Uterus (tissue), 3 donors: ENCODE measurements at regions not wholly inside any gene's neighbourhood (a gene's known extent, or its start where the extent isn't known, plus 50 kb on each side); places are given as distances from the start of the nearest gene placed in this dataset.
A peak's percentile ranks its signal among the peaks of the same experiment; 100 is the strongest.
"Not testable (repeated sequence)": the region's sequence is repeated elsewhere in the genome, so short reads cannot be mapped to it uniquely, and the experiment has no call there.

Experiments
- DNase-seq, 2 donors: peaks; one replicate each; pipeline ENCODE4 v3.0.0-alpha.2; 2019 to 2020
- H3K27ac ChIP-seq, 2 donors: fragments of 200-600 bp; sonication (generic); 1 replicate in 1 of 2; 2 replicates in 1 of 2; pipeline ENCODE4 v1.5.1; 2016 to 2018
- H3K27me3 ChIP-seq, 2 donors: fragments of 200-600 bp; sonication (generic); one replicate each; pipeline ENCODE4 v1.5.1; 2018 to 2019; ENCODE audit warnings: control low read depth in 1 of 2
- H3K36me3 ChIP-seq, 2 donors: fragments of 200-600 bp; sonication (generic); one replicate each; pipeline ENCODE4 v1.5.1; 2019; ENCODE audit warnings: control low read depth in 1 of 2
- H3K4me1 ChIP-seq, 2 donors: fragments of 200-600 bp; sonication (generic); one replicate each; pipeline ENCODE4 v1.5.1; 2018 to 2019; ENCODE audit warnings: control low read depth in 1 of 2
- H3K4me3 ChIP-seq, 2 donors: fragments of 200-600 bp; sonication (generic); 1 replicate in 1 of 2; 2 replicates in 1 of 2; pipeline ENCODE4 v1.5.1; 2018 to 2019; ENCODE audit warnings: mild to moderate bottlenecking in 1 of 2
- H3K9me3 ChIP-seq, 2 donors: fragments of 200-600 bp; sonication (generic); one replicate each; pipeline ENCODE4 v1.5.1; 2019; ENCODE audit warnings: control low read depth in 1 of 2
- intact Hi-C: fragments of 100-400 bp; cut with DNase I; formaldehyde crosslinking; loops from one replicate; pipeline ENCODE4 v1.15.1; 2023; ENCODE audit warnings: low total_unique reads
- donor health status: DM: yes; HTN: yes; CAD: no.

DNA sequence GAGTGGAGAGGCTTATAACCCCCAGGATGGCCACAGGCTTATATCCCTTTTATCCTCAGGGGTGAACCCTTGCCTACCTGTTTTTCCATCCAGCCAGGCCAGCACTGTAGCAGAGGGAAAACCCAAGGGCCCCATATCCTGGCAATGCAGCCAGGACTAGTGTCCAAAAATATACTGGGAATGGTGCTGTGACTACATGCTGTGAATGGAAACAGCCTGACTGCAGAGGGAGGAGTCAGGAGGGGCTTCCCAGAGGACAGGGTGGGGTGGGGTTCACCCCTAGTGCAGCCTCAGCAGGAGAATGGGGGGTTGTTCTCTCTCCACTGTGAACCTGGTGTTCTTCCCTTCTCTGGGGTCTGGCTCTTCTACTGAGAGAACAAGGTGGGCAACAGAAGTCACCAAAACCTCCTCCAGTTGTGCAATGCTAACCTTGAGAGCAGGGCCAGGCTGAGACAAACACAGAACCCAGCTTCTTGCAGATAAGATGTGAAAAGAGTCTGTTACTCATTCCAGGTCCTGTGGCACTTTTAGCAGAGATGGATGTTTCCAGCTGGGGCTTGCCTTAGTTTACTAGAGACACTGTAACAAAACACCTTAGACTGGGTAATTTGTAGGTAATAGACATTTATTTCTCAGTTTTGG is 198.2 kb upstream of the PLGLB2 start:
- H3K27ac ChIP-seq, H3K36me3 ChIP-seq, intact Hi-C loops, H3K4me1 ChIP-seq, H3K4me3 ChIP-seq, H3K27me3 ChIP-seq, H3K9me3 ChIP-seq, DNase-seq: not testable (repeated sequence)

DNA sequence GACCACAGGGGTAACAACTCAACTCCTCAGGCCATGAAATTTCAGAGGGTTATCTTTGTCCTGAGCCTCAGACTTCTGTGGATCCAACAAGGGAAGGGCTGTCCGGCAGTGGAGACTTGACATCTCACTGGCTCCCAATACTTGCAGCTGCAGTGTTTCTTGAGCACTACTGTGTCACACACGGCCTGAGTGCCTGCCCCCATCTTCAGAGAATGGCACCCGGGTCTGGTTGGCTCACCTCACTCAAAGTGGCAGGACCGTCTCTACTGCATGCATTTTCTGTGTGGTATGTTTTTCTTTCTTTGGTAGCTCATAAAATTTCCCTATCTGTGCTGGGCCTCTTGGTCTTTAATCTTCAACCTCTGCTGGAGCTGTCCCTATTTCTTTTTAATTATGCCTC is 193.2 kb upstream of the PLGLB2 start:
- H3K4me3 ChIP-seq, H3K36me3 ChIP-seq, H3K27ac ChIP-seq, DNase-seq, H3K27me3 ChIP-seq, H3K9me3 ChIP-seq, H3K4me1 ChIP-seq, intact Hi-C loops: not testable (repeated sequence)

DNA sequence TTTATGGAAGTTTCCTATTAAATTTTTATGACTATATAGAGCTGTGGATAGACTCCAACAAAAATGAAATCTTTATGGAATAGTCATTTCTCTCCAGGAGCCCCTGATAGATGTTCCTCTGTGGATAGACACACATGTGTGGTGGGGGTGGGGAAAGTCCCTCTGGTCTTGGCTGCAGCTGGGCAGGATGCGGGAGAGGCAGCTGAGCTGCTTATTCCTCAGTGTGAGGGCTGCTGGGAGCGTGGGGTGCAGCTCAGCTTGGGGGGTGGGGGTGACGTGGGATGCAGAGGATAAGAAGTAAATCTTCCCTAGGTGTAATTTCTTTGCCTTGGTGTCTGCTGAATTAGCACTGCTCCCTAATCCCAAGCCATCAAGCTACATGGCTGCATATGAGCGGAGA is 192.8 kb upstream of the PLGLB2 start:
- H3K36me3 ChIP-seq, H3K9me3 ChIP-seq, H3K4me1 ChIP-seq, H3K27me3 ChIP-seq, H3K27ac ChIP-seq, H3K4me3 ChIP-seq, intact Hi-C loops: not testable (repeated sequence)
- peak in 1 of 2 donors; percentile 69 for DNase-seq

DNA sequence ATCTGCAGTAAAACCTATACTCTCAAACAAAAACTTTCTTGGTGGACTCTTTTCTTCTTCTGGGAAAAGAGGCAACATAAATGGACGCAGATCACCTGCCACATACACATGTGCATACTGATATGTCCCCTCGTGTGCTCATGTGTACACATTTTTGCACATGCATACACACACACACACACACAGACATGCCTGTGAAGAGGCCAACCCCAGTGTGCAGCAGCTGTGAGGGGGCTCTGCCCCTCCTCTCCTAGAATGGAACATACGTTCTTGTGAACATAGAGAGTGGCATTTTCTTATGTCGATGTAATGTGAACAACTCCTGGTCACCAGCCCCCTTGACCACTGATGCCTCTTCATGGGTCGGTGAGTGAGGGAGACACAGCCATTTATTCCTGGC is 188.9 kb upstream of the PLGLB2 start:
- intact Hi-C loops, H3K4me3 ChIP-seq: not testable (repeated sequence)

DNA sequence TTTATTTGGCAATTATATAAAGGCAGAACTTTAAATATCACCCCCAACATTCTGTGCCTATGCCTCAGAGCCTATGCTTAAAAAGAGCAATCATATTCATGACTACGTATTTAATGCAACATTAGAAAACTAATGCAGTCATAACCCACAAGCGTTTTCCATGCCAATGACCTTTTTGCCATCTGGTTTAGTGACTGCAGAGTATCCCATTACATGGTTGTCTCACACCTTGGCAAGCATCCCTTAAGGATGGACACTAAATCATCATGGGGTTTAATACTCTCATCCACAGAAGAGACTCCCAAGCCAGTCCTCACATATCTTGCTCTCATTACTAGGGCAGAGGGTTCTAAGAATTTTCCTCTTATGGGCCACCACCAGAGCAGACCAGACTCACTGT is 188.2 kb upstream of the PLGLB2 start:
- H3K4me3 ChIP-seq, H3K9me3 ChIP-seq, DNase-seq, intact Hi-C loops, H3K27ac ChIP-seq, H3K36me3 ChIP-seq, H3K27me3 ChIP-seq, H3K4me1 ChIP-seq: not testable (repeated sequence)

More for the DNA sequence above, 188.9 kb upstream of the PLGLB2 start:
- H3K9me3 ChIP-seq, H3K4me1 ChIP-seq, DNase-seq, H3K27me3 ChIP-seq, H3K36me3 ChIP-seq, H3K27ac ChIP-seq: not testable (repeated sequence)

DNA sequence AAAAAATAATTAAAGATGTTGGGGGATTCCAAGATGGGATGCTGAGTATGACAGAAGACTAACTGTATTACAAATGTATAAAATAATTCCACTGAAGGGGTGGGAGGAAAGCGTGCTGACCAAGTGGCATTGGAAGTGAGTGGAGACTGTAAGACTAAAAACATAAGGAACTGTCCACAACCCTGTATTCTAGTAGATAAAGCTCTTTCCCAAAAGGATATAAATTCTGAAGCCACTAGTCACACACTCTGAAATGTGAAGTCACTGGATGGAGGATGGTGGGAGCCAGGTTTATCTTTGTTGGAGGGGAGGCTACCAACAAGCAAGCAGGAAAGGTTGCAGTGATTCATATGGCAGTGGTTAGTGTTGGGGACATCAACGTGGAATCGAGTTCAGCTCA is 182.8 kb upstream of the PLGLB2 start:
- DNase-seq, H3K4me1 ChIP-seq, H3K4me3 ChIP-seq, H3K27me3 ChIP-seq, H3K27ac ChIP-seq, intact Hi-C loops, H3K9me3 ChIP-seq, H3K36me3 ChIP-seq: not testable (repeated sequence)

DNA sequence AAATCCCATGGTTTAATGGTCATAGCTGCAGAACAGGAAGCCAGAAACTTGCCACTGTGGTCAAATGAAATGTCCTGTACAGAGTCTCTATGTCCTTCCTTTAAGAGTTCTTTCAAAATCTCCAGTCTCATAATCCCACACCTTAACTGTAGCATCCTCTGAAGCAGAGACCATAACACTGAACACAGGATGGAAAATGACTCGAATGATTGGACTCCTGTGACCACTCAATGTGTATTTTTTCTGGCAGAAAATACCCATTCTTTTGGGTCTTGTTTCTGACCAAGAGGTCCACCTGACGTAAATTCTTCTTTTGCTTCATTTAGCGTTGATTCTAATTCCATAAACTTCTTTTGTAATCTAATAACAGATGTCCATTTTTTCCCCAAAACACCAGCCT is 181.4 kb upstream of the PLGLB2 start:
- intact Hi-C loops, H3K27me3 ChIP-seq, H3K4me1 ChIP-seq, H3K27ac ChIP-seq, DNase-seq, H3K36me3 ChIP-seq, H3K4me3 ChIP-seq, H3K9me3 ChIP-seq: not testable (repeated sequence)

DNA sequence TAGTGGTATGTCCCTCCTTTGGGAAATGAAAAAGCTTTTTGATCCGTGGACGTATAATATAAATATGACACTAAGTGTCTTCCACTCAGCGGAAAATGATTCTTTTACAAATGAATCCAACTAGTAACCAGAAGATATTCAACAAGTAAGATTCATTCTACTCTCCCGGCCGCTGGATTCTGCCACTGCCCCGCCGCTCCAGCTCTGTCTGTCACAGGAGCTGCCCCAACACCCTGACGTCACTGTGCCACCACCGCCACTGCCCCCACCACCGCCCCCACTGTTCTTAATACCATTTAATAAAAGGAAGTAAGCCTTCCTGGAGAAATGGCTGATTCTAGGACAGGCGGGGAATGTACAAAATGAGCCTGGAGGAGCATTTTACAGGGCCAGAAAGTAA is 180.8 kb upstream of the PLGLB2 start:
- H3K9me3 ChIP-seq, H3K27me3 ChIP-seq, intact Hi-C loops, DNase-seq, H3K4me3 ChIP-seq, H3K4me1 ChIP-seq, H3K27ac ChIP-seq, H3K36me3 ChIP-seq: not testable (repeated sequence)

DNA sequence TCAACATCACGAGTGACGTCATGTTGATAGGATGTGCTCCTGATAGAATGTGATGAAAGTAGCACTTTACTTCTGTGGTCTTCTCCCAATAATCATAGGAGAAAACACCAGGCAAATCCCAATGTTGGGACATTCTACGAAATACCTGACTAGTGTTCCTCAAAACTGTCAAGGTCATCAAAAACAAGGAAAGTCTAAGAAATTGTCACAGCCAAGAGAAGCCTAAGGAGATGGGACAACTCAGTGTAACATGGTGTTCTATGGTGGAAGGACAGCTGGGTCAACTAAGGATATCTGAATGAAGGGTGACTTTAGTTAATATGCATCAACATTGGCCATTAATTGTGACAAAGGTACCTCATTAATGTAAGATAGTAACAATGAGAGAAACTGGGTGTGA is 180.0 kb upstream of the PLGLB2 start:
- H3K27ac ChIP-seq, H3K36me3 ChIP-seq, H3K27me3 ChIP-seq, H3K4me1 ChIP-seq, intact Hi-C loops, DNase-seq, H3K4me3 ChIP-seq, H3K9me3 ChIP-seq: not testable (repeated sequence)

DNA sequence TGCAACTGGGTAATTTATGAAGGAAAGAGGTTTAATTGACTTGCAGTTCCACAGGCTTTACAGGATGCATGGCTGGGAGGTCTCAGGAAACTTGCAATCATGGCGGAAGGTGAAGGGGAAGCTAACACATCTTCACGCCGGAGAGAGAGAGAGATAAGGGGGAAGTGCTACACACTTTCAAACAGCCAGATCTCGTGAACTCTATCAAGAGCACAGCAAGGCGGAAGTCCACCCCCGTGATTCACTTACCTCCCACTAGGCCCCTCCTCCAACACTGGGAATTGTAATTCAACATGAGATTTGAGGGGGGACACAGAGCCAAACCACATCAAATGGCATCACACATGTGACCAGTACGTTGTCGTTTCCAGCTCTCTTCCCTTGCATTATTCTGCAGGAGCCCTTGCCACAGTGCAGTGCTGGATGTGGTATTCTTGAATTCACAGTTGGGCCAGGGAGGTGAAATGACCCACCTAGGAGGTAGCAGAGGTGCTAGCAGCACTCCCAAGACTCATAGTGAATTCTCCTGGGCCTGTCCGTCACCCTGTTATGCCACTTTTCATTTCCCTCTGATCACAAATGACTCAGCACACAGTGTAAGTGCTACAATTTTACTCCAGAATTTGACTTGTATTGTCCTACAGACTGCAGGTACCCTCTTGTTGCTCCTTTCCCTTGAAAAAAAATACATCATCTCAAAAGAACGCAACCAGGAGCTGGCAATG is 179.2 kb upstream of the PLGLB2 start:
- not testable (repeated sequence) for H3K9me3 ChIP-seq, H3K4me1 ChIP-seq

DNA sequence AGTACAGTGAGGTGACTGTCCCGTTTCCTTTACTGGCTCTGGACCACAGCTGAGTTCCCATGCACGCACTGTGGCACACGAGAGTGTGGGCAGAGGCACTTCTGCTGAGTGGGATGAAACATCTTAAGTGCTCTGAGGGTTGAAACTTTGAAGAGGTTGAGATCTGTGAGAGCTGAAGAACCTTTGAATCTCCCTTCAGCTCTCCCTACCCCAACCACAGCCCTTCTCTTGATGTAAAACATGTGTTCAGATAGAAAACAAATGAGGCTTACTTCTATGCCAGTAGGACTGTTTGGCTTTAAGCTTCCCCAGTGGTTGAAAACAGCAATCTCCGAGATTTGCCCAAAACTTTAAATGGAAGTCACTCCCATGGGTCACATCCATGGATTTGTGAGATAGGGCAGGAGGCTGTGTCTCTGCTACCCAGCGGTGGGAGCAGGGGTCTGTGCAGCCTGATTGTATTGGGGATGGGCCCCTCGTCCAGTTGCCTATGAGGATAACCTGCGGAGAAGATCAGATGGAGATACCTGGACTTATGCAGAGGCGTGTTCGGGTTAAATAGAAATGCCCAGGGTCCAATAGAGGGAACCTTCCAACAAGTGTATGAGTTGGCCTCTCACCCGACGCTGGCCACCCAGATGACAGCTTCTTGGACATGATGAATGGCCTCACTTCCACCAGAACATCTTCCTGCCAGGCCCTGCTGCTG is 178.0 kb upstream of the PLGLB2 start:
- intact Hi-C loops, DNase-seq, H3K27me3 ChIP-seq: not testable (repeated sequence)

More for the DNA sequence above, 179.2 kb upstream of the PLGLB2 start:
- H3K36me3 ChIP-seq, intact Hi-C loops, H3K4me3 ChIP-seq, DNase-seq, H3K27ac ChIP-seq, H3K27me3 ChIP-seq: not testable (repeated sequence)

DNA sequence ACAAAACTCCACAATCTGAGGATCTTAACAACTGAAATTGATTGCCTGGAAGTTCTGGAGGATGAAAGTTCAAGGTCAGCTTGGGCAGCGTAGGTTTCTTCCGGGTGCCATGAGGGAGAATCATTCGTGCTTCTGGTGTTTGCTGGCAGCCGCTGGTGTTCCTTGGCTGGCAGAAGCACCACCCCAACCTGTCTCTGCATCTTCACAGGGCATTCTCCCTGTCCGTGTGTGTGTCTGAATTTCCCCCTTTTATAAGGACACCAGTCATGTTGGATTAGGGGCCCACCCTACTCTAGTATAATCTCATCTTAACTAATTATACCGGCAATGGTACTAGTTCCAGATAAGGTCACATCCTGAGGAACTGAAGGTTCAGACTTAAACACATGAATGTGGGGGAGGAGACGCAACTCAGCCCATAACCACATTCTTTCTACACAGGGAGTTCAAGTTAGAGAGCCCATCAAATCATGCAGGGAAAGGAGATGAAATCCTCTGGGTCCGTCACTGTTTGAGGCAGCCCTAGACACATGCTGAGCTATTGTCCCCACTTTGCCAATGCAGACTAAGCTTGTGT is 175.9 kb upstream of the PLGLB2 start:
- H3K4me1 ChIP-seq, H3K36me3 ChIP-seq, DNase-seq, H3K27ac ChIP-seq, H3K27me3 ChIP-seq, H3K4me3 ChIP-seq, intact Hi-C loops, H3K9me3 ChIP-seq: not testable (repeated sequence)

More for the DNA sequence above, 178.0 kb upstream of the PLGLB2 start:
- not testable (repeated sequence) for H3K36me3 ChIP-seq, H3K4me3 ChIP-seq, H3K4me1 ChIP-seq, H3K9me3 ChIP-seq, H3K27ac ChIP-seq

DNA sequence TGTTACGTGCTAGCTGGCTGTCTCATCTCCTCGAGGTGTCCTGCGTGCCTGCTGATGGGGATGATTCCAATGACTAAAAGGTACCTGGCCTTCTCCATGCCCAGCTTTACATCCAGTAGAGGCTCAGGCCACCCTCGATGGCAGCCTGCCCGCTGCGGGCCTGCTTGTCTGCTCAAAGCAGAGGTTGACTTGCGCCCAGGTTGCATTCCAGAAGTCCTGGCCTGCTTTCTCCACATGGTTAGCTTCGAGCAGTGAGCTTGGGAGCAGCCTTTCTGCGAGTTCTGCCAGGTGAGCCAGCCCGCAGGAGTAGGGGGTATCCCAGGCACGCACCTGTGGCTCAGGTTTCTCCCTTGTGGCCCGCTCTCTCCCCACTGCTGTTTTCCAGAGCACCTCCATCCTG is 175.0 kb upstream of the PLGLB2 start:
- H3K4me3 ChIP-seq, H3K9me3 ChIP-seq, H3K4me1 ChIP-seq, H3K27ac ChIP-seq, DNase-seq, H3K36me3 ChIP-seq, intact Hi-C loops, H3K27me3 ChIP-seq: not testable (repeated sequence)
